Embryonic facial prominence (tissue), 1 donor: ENCODE measurements at regions not wholly inside any gene's neighbourhood (a gene's known extent, or its start where the extent isn't known, plus 50 kb on each side); places are given as distances from the start of the nearest gene placed in this dataset.
A peak's percentile ranks its signal among the peaks of the same experiment; 100 is the strongest.

ENCODE experiments used
- DNase-seq: peaks from one replicate; pipeline ENCODE4 v3.0.0-alpha.2; 2016; ENCODE audit errors: extremely low spot score

DNA sequence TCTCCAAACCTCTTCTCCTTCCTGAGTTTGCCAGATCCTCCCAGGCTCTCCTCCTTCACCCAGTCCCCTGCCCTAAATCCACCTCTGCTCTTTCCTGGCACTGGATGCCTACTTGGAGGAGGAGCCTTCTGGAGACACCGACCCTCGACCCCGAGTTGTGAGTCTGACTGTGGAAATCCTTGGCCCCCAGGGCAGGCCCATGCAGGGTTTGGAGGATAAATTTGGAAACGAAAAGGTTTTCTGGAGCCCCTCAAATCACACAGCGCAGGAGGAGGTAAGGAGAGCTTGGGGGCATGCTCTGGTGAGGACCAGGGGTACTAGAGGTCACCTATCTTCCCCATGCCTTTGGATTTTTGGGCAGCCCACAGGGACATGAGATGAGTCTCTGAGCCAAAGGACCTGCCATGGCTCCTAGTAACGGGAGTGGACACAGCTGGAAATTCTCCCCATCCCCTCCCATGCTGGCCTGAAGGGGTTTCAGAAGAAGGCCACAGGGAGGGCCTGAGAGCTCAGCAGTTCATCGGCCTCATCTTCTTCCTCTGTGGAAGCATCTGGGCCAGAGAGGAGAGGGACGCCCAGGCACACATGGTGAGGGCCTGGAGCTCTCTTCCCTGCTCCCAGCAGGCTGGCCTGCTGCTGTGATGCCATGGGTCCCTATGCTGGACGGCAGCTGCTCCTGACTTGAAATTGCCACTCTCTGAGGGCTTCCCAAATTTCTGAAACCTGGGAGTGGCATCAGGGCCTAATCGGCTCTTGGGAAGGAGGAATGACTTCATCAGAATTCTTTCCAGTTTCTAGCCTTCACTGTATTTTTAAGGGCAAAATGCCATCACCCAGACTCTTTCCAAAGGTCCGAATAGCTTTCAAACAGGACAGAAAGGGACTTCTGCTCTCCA lies 68.6 kb upstream of the ITGA11 start:
- DNase-seq = no peak

DNA sequence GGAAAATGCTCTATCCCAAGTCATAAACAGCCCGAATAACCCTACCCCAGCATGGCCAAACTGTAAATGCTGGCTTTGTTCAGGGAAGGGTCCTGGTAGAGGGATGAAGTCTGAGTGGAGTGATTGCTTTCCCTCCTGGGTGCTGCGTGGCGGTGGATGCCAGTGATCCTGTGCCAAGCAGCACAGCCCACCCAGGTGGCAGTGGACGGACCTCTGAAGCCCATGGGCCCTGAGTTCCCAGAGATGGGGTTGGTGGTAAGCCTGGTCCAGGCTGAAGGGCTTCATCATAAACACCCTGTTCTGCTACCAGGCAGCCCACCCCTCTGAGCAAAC lies 69.3 kb upstream of the ITGA11 start:
- no peak for DNase-seq

DNA sequence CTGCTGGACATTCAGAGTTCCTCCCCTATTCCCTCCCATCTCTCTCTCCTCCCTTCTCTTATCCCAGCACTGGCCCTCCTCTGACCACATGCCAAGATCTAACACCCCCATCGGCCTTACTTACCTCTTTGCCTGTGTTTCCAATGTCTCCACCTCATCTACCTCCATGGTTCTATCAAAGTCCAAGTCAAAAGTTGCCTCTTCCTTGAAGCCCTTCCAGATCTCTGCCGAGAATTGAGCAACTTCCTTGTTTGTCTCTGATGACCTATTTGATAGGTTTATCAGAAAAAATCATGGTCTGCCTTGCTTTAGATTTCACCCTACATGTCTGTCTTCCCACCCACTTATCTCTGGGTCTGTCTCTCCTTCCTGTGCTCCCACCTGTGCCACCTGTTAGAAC lies 69.7 kb upstream of the ITGA11 start:
- DNase-seq = no peak

DNA sequence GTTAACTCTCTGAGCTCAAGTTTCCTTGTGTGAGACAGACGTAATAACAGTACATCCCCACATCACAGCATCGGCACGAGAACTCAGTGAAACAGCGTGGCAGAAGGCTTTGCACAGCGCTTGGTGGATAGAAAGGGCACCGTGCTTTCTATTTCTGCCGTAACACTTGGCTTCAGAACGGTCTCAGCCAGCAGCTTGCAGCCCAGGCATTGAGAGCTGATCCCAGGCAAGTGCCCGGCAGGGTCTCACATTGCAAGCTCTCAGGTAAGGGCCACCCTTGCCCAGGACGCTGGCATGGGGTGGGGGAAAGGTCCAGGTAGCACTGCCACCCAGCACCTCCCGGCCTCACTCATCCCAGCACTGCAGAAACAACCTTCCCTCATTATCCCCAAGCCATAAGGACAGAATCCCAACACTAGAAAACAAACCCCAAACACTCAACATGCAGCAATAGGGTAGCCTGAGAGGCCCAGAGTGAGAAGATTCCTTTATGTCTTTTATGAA lies 70.5 kb upstream of the ITGA11 start:
- DNase-seq = no peak

DNA sequence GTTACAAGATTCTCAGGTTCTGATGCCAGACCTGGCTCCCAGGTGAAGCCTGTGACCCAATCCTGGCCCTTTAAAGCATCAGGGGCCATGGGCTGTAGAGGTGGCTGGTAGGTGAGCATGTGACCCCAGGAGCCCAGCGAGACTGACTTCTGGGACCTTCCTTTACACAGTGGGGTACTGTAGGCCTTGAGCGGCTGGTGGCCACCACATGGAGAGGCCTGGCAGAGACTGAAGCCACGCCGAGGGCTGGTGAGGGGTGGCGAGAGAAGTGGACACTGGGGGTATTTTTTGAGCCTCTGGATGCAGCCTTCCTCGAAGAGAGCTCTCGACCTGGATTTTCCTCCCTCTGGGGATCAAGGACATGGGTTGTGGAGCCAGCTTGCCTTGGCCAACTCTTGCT lies 71.2 kb upstream of the ITGA11 start:
- no peak for DNase-seq

DNA sequence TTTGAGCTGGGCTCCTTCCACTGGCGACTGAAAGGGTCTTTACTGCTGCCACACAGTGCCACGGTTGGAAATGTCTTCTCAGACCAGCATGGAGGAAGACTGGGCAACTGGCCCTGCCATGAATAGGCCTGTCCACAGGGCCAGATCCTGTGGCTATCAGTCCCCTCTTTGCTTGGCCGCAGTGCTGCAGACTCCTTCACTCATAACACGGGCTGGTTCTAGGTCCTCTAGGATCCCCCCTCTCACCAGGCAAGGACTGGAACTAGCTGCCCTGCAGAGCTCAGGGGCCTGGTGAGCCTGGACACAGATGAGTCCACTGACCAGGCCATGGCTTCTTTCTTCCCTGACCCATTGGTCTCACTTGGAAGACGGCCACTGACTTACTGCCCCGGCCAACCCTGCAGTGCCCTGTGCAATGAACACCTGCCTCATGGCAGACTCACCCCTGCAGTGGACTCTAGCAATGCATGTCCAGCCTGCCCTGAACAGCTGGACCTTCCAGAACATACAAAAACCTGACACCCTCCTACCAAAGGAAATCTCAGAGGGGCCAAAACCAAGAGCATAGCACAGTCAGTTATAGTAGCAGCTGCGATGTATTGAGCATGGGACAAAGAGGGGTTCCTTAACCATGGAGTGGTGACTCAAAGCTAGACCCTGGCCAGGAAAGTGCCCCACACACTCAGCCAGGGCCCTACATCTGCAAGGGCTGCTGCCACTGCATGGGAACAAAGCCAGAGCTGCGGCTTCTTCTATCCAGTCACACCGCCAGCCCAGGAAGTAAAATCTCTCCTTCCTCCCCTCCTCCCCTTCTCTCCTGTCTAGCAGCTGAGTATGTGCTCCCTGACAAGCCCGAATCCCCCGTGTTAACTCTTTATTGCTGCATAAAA lies 72.1 kb upstream of the ITGA11 start:
- no peak for DNase-seq

DNA sequence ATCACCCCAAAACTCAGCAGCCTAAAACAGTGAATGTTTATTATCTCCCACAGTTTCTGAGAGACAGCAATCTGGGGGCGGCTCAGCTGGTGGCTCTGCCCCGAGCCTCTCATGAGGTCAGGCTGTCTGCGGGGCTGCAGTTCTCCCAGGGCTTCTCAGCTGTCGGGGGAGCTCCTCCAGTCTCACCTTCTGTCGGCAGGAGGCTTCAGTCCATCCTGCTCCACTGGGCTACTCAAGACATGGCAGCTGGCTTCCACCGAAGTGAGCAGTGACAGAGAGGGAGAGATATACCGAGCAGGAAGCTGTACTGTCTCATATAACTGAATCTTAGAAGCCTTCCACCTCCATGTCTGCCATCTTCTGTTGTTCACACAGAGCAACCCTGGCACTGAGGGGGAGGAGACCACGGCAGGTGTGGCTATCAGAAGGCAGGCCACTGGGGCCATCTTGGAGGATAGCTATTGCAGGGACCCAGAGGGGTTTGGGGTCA lies 72.8 kb upstream of the ITGA11 start:
- DNase-seq = no peak

DNA sequence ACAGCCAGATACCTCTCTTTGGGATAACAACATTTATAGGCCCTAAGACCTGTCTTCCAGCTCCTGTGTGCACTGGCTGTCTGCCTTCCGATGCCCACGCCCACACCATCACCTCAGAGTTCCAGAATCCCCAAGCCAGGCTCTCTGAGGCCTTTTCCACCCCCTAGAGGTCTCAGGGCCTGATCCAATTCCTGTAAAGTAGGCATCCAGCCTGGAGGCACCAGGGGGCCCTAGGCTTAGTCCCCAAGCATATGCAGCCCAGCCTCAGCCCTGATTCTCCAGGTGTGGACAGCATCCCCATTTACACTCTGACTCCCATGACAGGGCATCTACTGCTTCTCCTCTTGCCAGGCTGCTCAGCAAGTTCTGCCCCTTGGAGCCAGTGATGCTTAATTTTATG lies 72.7 kb upstream of the CORO2B start:
- no peak for DNase-seq

DNA sequence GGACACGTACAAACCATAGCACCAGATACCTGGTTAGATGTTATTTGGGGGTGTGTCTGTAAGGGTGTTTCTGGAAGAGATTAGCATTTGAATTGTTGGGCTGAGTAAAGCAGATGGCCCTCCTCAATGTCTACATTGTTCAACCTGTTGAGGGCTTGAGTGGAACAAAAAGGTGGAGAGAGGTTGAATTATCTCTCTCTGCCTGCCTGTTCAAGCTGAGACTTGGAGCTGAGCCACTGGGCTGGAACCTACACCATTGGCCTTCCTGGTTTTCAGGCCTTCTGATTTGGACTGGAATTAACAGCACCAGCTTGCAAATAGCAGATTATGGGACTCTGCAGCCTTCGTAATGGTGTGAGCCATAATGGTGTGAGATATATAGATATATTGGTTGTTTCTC lies 71.3 kb upstream of the CORO2B start:
- DNase-seq = no peak

DNA sequence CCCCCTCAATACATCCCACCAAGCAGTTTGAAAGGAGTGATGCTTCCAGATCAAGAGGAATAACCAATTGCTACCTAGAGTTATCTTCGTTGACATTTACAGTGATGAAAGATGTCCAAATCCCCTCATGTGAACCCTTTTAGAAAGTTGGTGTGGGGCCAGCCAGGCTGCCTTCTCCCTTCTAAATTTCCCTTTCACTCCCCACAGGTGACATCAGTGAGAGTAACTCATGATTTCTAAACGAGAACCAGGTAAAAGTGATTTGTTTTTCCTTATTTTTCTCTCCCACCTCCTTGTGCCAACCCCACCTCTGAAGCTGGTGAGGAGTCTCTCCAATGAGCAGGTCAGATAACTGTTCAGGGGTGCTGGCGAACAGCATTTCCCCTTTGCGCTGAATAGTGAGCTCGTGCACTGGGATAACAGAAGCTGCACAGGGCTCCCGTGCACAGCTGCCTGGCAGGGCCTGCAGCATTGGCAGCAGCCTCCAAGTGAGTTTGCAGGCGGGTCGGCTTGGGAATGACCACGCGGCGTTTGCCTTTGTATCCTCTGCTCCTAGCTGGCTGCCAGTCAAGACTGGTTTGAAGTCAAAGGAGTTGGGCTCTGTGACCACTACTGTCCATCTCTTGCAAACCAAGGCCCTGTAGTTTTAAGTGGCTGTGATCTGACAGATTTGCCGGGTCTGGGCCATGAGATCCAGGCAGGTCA lies 70.2 kb upstream of the CORO2B start:
- no peak for DNase-seq

DNA sequence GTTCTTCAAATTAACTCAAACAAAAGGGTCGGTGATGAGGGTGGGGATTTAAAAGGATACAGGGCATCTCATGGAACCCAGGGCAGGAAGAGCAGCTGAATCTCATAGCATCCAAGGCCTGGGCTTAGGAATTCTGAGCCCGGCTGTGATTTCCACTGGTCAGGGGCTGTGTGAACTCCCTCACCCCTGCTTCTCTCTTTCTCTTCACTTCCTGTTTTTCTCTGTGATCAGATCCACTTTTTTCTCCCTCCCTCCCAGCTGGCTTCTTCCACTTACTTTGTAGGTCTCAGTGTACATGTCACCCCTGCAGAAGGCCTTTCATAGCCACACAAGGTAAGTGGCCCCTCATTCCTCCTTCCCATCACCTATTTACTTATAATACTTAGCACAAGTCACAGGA lies 68.2 kb upstream of the CORO2B start:
- DNase-seq = no peak

DNA sequence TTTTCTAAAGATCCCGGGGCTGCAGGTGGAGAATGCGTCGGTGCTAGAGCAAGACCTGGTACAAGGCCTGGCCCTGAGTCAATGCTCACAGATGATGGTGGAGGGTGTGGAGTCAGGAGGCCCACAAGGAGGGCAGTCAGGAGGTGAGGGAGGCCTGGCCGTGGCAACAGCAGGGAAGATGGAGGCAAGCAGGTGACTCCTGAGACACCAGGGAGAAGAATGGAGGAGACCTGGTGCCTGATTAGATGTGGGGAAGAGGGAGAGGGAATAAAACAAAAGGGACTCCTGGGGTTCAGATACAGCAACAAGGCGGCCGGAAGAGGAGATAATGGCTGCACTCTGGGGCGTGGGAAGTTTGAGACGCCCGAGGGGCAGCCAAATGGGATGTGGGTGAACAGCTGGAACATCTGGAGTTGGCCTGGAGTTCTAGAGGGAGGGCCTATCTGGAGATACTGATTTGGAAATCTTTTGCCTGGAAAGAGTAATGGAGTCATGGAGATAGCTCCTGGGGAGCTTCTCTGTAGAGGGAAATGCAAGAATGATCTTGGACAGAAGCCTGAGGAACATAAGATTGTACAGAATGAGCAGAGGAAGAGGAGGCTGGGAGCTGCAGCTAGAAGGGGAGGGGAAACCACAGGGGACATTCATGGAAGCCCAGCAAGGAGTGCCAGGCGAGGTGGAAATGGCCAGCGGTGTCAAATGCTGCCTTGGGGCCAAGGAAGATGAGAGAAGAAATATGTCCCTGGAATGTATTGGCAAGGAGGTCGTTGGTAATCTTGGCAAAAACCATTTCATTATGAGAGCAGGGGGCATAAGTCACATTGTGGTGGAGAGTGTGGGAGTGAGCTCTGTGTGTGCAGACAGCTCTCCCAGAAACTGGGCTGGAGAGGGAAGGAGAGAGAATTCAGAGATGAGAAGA lies 67.5 kb upstream of the CORO2B start:
- DNase-seq = no peak

DNA sequence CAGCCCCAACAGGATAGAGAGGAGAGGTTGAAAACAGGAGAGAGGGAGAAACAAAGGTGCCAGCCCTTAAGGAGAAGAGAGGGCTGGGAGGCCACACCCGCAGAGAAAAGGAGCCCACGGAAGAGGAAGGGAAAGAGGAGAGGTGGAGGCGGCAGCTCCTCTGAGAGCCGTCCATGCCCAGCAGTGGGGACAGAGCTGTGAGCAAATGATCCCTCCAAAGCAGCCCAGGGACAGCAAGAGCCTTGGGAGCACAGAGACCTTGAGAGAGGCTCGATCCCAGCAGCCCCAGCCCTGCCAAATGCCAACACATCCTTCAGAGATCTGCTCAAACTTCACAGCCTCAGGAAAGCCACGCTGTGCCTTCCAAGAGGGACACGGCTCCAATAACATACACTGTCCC lies 66.7 kb upstream of the CORO2B start:
- no peak for DNase-seq

DNA sequence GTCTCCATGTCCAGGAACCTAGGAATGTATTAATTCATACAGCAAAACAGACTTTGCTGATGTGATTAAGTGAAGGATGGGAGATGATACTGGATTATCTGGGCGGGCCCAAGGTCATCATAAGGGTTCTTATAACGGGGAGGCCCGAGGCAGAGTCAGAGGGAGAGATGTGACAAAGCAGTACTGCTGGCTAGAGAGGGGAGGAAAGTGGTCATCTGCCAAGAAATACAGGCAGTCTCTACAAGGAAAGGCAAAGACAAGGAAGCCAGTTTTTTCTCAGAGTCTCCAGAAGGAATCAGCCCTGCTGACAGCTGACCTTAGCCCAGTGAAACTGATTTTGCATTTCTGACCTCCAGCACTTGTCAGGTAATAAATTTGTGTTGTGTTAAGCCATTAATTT lies 66.2 kb upstream of the CORO2B start:
- DNase-seq = no peak

DNA sequence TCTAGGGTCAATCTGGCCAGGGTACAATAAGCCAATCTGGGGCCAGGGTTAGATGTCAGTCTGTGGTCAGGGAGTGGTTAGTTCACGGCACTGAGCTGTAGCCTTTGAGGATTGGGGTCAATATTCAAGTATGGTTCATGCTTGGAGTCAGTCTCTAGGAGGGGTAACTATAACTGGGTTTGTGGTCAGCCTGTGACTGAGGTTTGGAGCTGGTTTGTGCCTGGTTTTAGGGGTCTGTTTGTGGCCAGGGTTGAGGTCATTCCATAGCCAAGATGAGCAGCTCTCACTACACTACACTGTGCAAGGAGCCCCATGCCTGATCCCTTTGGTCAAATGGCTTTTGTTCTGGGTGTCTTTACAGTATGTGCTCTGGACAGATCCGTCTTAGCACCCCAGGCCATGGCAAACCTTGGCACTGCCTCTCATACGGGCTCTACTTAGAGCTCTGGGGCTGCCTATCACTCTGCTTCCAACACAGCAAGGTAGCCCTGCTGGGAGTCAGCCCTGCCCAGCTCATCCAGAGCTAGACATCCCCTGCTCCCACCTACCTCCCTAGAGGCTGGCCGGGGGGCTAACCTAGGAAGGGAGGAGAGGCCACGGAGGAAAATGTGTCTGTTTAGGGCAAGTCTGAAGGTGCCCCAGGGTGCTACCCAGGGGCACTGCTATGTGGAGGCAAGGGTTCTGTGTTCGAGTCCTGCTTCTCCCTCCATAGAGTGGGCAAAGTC lies 63.3 kb upstream of the CORO2B start:
- DNase-seq = no peak

DNA sequence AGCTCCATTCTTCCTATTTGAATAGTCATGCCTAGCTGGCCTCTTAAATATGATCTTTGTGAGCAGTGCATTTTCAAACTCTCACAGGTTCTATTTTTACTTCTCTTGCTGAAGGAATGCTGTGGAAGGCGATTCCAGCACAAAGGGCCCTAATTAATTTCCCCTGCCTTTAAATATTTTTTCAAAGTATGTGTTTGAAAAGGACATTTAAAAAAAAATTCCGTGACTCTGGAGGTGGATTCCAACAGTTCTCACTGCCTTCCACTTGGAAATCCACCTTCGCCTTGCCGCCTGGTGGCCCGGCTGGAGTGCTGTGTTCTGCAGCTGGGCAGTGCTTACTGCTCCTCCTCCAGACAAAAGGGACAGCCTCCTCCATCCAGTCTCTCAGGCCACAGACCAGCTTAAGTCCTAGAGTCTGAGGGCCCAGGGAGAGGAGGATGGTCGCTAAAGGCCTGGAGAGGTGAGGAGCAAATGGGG lies 61.5 kb upstream of the CORO2B start:
- no peak for DNase-seq

DNA sequence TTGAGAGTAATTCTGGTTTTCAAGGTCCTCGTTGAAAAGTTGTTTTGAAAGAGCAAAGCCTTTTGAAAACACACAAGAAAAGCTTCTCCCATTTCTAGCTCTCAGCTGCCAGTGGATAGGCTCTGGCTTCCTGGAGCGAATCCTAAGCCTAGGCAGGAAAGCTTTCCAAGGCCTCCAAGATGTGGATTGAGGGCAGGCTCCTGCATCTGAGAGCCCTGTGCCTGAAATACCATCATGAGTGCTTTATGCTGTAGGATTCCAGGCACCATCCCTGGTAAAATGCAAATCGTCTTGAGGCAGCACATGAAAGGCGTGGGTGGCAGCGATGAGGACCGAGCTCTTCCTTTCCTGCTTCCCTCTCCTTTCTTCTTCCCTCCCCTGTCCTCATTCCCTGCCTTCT lies 60.7 kb upstream of the CORO2B start:
- no peak for DNase-seq

DNA sequence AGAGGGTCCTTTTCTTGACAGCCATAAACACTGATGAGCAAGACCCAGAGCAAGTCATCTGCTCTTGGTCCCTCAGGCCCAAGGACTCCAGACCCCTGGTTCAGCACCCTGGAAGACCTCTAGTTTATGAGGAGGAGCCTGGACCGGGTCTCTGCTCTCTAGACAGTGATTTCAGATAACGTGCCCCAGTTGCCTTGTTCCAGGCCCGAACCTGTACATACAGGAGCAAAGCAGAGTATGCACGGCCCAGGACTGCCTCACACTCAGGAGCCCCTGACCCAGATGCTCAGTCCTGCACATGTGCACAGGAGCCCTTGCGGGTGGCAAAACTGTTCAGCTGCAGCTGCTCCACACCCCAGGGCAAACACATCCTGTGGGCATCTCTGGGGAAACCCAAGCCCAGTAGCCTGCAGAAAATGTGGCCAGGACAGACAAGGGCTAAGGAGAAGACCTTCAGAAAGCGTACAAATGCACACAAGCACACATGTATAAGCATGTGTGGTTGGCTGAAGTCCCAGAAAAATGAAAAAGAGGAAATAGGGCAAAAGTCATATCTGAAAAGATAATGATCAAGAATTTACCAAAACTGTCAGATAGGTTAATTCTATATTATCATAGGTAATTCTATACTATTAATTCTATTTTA lies 59.9 kb upstream of the CORO2B start:
- DNase-seq = no peak

DNA sequence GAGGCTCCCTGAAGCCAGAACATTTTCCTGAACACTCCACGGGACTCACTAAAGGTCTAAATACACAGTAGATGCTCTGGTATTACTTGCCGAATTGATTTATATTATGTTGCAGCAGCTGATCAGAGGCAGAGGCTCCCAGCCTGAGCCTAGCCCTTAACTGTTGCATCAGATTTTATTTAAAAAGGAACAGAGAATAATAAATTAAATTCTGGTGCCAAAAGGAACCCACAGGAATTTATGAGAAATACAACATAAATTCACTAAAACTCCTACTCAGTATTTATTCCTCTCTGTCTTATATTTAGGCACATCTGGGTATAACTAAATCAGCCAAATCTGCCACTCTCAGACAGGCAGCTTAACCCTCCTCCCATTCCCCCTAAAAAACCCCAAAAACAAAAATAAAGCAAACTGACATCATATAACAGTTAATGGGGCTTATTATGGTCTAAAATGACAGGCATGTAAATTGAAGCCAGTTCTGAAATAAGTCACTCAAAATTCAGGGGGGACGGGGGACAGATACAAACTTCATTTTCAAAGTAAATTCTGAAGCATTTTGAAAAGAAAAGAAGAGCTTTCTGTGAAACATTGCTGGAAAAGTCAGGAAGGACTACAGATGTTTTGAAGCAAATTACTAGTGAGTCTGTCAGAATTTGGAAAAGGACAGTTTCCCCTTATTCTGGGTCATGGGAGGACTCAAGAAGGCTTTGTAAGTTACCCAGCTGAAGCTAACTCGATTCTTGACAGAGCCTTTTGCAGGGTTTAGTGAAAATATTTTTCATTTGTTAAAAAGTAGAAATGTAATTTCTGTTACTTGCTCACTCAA lies 53.8 kb upstream of the CORO2B start:
- DNase-seq = peak; percentile 34
